Activated CD4-positive, alpha-beta T cell treated with anti-CD3 and anti-CD28 coated beads, Interleukin-2, amount 50 U/mL, for 16 hours (primary cell): ENCODE measurements at regions not wholly inside any gene's neighbourhood (a gene's known extent, or its start where the extent isn't known, plus 50 kb on each side); places are given as distances from the start of the nearest gene placed in this dataset.
"Not testable (repeated sequence)": the region's sequence is repeated elsewhere in the genome, so short reads cannot be mapped to it uniquely, and the experiment has no call there.

Experiments used
- DNase-seq: peaks from one replicate; pipeline ENCODE4 v3.0.0-alpha.2; 2020

DNA sequence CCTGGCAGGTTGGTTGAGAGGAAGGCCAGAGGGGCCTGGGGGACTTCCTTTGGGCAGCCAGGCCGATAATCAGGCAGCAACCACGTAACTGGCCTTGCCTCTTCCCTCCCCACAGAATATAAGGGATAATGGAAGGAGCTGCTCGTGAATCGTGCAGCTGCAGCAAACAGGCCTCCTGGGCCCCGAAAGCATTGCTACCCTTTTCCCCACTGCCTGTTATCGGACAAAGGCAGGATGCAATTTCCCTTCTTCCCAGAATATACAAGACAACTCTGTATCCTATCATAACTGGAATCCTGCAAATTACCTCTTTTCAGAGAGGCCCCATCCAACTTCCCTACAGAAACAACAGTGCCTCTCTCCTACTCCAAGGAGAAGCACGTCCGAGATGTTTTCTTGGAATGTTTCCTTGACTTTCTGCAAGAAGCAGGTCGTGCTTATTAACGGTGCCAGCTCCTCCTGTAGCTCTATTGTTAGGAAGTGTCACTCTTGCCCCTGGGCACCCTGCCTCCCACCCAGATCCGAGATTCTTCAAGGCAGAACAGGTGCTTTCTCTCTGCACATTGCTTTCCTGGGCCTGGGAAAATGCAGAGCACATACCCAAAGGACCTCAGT, 106.0 kb upstream of the TIAM1 start:
- no peak for DNase-seq

- DNase-seq: no peak
These were observed 104.4 kb upstream of the TIAM1 start for GRCh38 chr21:31448496-31448895.

DNA sequence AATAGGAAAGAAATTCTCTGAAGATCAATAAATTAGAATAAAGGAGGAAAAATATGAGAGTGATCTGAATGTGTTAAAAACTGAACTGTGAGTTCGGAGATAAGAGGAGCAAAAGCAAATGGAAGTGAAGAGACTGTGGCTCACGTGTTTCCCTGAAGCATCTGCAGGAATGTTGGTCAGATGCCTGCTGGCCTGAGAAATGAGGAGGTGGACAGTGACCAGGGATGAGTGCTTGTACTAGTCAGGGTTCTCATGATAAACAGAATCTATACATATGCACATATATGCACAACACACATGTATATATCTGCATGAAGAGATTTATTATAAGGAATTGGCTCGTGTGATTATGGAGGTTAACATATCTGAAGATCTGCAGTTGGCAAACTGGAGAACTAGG, 103.4 kb upstream of the TIAM1 start:
- no peak for DNase-seq

GRCh38 chr21:31446226-31446855, 102.3 kb upstream of the TIAM1 start:
- peak; percentile 41 for DNase-seq

DNA sequence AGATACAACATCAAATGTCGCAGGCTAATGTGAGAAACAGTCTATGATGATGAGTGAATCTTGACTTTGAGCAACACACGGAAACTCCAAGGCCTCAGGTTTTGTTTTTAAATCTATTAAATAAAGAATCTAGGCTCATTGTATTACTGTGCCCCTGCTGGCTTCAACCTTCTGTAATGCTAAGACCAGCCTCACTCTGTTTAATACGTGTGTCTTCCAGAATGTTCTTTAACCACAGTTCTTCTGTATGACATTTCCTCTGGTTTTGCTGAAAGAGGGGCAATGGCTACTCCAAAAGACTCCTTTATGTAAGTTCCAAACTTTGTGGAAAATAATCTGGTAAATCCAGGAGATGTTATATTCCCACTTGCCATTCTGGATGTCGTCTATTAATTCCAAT, 101.1 kb upstream of the TIAM1 start:
- DNase-seq: no peak

- no peak for DNase-seq
These were observed 99.9 kb upstream of the TIAM1 start for GRCh38 chr21:31443736-31444521.

- no peak for DNase-seq
These were observed 98.3 kb upstream of the TIAM1 start for GRCh38 chr21:31442339-31442738.

DNA sequence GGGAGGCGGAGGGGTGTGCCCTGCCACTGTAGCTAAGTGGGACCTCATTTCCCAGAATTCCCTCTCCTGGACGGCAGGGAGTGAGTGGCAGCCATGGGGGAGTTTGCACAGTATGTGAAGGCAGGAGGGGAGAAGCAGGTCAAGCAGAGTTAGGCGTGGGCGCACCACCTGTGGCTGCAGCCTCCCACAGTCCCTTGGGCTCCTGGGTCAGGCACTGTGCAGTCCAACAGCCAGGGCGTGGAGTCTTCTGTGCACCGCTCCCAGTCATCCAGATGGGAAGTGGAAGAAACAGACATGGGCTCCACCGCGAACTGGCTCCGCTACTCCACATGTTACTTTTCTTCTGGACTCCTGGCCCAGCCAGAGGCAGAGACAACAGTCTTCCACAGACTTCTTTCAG, 85.4 kb upstream of the TIAM1 start:
- no peak for DNase-seq

GRCh38 chr21:31426235-31426797, 82.3 kb upstream of the TIAM1 start:
- DNase-seq: peak; percentile 67

DNA sequence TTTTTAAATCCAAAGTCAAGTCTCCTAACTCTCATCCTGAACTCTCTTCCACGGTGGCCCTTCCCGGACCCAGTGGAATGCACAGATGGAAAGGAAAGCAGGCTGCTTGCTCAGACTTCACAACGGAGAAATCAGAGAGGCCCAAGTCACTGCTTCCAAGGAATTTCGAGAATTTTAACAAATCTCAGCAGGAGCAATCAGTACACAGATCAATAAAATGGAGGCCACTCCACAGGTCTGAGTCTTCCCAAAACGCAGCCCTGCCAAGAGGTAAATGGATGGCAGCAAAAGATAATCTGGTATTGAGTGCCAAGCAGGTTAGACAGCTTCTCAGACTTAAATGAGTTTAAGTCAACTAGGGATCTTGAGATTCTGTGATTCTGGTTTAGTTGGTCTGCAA, 81.1 kb upstream of the TIAM1 start:
- DNase-seq: no peak

DNA sequence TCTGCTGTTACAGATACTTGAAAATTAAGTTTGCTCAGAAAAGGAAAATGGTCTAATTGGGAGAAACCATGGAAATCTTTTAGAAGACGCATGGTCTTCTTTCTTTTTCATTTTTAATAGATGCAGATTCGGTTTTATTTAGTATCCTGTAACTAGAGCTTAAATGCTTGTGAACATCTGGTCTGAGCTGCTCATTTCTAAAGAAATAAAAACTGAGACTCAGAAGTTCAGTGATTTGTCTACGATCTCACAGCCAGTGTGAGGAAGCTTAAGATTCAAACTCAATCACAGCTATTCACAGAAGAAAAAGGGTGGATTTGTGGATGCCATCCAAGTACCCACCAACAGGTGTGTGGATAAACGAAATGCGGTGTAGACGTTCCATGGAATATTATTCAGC, 80.0 kb upstream of the TIAM1 start:
- DNase-seq: no peak

DNA sequence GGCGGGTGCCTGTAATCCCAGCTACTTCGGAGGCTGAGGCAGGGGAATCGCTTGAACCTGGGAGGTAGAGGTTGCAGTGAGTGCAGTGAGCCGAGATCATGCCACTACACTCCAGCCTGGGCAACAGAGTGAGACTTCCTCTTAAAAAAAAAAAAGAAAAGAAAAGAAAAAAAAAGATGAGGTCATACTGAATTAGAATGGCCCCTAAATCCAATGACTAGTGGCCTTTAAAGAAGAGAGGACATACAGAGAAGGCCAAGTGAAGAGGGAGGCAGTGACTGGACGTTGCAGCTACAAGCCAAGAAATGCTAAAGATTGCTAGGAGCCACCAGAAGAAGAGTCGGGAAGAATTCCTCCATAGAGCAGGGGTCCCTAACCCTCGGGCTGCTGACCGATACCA, 76.9 kb upstream of the TIAM1 start:
- no peak for DNase-seq

DNA sequence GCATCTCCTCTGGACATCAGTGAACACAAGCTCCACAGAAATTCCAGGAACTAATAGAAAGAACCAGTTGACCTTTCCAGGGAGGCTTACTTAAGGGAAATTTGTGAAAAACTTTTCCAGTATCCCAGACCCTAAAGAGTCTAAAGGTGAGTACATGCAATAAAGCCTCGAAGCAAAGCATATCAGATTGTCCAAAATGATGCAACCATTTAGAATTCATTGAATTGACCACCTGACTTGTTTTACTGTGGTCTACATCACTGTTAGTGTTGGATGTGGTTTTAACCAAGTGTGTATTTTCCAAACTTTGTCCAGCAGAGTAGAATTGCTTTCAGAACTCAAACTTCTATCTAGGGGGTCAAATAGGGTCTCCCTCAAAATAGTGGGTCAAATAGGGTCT, 76.3 kb upstream of the TIAM1 start:
- DNase-seq: no peak

- no peak for DNase-seq
These were observed 74.4 kb upstream of the TIAM1 start for GRCh38 chr21:31418377-31419001.

- not testable (repeated sequence) for DNase-seq
These were observed 73.2 kb upstream of the TIAM1 start for GRCh38 chr21:31417214-31417613.

DNA sequence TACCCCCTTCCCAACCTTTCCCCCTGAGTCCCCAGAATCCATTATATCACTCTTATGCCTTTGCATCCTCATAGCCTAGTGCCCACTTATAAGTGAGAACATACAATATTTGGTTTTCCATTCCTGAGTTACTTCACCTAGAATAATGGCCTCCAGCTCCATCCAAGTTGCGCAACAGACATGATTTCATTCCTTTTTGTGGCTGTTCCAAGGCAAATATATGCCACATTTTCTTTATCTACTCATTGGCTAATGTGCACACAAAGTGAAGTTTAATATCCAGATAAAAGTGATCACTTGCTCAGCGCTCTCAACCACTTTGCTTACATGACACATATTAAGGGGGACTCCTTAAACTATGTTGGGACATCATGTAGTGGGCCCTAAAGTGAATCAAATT, 72.4 kb upstream of the TIAM1 start:
- no peak for DNase-seq

GRCh38 chr21:31414263-31415000, 70.4 kb upstream of the TIAM1 start:
- no peak for DNase-seq

DNA sequence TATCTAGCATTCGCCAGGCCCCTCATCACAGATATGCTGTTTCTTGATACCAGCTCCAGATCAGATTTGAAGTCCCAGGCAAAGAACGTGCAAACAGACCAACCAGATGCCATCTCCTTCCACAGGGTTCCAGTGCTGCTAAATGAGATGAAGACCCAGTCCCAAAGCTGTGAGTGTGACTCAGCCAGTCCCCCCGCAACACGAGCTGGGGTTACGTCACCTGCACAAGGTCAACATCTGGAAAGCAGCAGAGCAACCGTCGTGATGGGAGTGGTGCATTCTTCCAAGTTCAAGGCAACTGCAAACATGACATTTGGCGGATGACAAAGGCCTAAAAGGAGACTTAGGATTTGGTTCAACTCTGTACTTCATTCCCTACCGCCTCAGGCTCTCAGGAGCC, 69.6 kb upstream of the TIAM1 start:
- no peak for DNase-seq

DNA sequence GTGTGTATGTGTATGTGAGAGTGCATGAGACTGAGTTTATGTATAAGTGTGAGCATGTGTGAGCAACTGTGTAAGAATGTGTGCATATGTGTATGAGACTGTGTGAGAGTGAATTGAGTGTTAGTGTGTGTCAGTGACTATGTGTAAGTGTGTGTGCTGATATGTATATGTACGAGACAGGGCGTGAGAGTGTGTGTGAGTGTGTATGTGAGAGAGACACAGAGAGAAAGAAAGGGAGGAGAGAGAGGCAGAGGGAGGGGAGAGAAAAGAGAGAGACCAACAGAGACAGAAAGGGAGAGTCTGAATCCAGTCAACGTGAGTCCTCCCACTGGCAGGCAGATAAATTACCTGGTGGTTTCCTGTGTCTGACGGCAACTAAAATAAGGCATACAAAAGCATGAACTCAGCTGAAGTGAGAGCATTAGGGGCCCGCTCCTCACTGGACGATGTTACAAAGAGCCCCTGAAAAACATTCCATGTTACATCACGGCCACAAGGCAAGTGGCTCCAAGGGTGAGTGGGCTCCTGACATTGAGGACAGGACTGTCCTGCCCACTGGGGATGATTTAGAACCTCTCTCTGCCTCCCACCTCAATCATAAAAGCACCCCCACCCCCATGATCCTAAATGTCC, 66.6 kb upstream of the TIAM1 start:
- no peak for DNase-seq

DNA sequence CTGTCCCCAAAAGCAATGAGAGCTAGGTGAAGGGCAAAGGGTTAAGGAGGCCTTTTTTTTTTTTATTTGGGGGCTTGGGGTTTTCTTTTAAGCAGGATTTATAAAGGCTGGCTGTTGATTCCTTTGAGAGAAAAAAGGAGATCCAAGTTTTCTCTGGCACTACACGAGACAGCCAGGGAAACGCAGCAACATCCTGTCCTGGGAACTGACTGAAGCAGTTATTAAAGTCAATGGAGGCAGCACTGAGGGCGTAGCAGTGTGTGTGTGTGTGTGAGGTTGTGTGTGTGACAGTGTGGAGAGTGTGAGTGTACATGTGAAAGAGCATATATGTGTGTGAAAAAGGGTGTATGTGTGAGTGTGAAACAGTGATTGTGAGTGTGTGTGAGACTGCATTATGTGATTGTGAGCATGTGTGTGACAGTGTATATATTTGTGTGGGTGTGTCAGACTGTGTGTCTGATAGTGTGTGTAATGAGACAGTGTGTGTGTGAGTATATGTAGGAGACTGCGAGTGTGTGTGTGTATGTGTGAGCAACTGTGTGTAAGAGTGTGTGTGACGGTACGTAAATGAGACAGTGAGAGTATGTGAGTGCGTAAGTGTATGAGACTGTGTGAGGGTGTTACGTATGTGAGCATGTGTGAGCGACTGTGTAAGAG, 65.9 kb upstream of the TIAM1 start:
- DNase-seq: no peak

- no peak for DNase-seq
These were observed 64.4 kb upstream of the TIAM1 start for GRCh38 chr21:31408301-31409088.
